CD1c-positive myeloid dendritic cell (primary cell): ENCODE measurements at regions not wholly inside any gene's neighbourhood (a gene's known extent, or its start where the extent isn't known, plus 50 kb on each side); places are given as distances from the start of the nearest gene placed in this dataset.

Experiments used
- DNase-seq: peaks from one replicate; pipeline ENCODE4 v3.0.0-alpha.2; 2016; ENCODE audit errors: extremely low spot score

DNA sequence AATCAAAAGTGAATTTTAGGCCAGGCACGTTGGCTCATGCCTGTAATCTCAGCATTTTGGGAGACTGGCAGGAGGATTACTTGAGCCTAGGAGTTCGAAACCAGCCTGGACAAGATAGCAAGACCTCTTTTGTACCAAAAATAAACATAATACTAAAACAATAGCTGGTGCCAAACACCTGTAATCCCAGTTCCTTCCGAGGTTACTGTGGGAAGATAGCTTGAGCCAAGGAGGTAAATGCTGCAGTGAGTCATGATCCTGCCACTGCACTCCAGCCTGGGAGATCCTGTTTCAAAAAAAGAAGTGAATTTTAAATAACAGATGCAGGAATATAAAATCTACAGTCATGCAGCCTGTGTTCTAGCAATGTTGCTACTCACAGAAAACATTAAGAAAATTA is 488.3 kb downstream of the PPARGC1A start:
- DNase-seq = no peak

DNA sequence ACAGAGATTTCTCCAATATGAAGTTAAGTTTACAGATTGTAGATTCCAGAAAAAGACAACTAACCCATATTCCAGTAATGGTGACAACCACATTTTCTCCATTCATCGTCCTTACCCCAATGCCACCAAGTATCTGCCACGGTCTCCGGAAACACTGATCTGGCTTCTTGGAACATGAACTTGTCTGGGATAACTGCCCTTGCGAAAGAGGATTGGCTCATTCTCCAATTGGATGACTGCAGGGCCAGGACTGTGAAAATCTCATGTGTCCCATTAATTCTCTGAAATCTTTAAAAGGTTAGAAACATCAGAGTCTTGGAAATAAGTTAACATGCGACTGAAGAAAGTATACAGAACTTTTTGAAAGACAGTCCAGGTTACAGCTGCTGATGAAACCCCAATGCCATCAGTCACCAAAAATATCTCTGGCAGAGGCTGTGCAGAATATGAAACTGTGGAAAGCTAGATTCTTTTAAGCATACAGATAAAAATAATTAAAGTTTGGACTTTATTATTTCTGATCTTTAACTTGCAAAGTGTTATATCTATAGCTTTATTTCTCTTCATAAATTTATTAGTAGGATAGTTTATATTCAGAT is 496.9 kb downstream of the PPARGC1A start:
- no peak for DNase-seq

DNA sequence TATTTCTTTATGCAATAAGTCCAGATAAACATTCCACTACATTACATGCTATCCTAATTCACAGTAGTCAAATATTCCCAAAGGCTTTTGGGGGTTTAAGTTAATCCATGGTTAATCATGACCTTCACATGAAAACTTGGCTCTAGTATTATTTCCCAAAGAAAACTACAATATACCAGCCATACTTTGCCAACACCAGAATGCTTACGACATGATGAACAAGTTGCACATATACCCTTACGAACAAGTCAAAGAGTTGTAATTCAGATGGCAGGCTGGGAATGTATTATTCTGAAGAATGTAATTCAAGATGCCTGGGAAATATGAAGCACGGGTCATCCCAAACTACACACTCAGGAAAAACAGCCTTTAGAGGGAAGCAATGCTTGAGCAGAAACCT is 499.6 kb downstream of the PPARGC1A start:
- DNase-seq = no peak

DNA sequence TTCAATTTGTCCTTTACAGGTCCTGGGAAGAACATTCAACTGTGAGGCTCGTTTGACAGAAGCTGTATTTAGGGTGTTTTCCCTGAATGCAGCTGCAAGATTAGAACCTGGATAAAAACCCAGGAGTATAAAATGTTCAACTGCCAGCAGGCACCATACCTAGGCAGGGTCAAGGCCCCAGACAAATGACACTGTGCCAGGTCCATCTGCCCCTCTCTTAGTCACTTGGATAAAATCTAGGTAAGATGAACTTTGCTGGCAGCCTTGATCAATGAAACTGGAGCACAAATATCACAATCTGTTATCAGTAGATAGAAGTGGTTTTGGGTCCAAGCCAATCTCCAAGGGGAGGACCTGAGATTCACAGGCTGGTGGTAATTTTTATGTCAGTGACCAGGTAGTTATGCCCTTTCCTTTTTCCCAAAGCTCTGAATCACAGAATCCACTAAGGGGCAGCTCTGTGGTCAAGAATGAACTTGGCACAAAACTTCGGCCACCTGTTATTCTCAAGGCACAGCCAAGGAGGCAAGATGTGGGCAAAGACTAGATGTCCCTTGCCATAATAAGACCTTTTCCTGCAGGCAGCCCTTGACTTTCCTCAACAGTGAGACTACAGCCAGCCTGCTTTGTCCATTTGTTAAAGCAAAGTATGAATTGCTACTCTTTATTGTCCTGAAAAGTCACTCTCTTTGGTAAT is 501.0 kb downstream of the PPARGC1A start:
- DNase-seq = no peak

DNA sequence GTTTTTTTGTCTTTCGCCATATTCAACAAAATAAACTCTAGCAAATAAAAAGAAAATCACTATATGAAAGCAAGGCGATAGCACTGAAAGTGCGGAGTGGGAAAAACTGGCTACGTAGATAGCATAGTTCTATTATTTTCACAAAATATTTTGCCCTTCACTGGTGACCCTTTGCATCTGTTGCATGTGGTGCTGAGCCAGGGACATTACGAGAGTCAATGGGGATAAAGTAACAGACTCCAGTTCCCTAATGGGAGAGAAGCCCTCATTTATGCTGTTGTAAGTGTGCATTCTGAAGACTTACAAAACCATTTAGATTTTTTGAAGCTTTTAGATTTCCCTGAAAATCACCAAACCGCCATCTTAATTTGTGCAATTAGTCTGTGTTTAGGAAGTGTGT is 501.6 kb downstream of the PPARGC1A start:
- no peak for DNase-seq

DNA sequence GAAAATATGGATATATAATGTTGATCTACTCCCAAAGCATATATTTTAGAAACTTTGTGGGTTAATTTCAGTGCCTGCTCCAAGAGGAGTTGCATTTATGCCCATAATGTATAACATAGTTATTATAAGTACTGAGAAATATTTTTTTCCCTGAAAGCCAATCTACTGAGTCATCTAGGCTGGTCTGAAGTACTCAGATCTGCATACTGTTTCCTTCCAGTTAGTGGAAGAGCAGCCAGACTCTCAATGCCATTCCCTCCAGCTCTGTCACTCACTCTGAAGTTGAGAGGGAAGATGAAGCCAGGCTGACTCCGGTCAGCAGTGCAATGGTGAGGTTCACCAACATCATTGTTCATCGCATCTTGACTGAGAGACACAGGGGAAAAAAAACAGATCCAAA is 505.1 kb downstream of the PPARGC1A start:
- no peak for DNase-seq

DNA sequence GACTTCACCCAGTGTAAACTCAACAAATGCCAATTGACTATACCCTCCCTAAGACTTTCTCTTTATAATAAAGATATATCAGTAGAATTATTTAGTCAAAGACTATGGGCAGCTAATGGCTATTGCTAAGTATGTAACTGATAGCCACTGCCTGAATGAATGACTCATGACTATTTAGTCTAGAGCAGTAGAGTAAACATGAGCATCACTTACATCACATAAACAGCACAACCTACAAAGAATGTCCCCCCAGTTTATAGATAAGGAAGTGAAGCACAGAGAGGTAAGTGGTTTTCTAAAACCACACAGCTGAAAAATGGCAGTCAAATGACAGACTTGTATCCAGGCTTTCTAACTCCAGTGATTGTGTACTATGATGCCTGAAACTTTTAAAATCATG is 507.0 kb downstream of the PPARGC1A start:
- DNase-seq = no peak

DNA sequence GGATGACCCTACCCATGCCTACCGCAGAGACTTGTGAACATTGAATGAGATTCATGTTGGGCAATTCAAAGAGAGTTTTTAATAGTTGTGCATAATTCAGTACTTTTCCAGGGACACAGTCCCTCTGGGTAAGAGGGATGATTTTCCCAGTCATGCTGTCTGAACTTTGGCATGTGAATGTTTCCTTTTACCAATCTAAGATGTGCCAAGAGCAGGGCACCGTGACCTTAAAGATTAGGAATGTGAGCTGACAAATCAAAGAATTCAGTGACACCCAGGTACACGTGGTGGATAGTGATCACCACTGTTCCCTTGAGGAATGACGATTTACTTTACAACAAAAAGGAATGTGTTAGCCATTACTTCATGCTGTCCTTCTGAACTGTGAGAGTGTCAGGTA is 515.6 kb downstream of the PPARGC1A start:
- DNase-seq = no peak

DNA sequence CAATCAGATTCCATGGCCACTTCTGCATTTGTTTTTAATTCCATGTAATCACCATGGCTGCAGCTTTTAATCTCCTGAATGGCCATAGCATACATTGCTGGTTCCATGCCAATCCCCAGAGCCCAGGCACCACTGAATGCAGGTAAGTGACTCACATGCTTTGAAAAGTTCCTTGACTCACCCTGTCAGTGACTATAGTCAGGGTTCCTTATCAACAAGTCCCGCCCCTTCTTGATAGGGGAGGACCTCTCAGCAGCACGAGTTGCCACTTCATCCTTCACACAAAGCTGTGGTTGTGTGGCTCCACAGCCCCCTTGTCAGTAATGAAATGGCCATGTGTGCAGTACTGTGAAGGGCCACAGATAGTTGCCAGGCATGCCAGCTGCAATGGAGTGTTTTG is 516.6 kb downstream of the PPARGC1A start:
- no peak for DNase-seq

DNA sequence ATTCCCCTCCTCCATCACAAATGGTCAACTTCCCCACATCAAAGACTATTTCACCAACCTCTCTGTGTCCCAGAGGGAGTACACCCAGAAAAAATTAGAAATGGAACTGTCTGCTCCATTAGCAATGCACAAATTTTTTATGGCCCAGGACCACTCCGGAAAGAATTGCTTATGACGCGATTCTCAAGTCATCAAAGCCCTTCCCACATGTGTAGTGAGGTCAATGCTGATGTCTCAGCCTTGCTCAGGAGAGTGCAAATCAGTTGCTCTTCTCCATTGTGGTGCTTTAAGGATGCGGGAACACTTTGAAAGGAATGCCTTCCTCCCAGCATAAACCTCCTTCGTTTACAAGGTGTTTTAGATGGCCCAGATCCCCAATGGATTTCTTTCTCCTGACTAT is 518.3 kb downstream of the PPARGC1A start:
- DNase-seq = no peak

DNA sequence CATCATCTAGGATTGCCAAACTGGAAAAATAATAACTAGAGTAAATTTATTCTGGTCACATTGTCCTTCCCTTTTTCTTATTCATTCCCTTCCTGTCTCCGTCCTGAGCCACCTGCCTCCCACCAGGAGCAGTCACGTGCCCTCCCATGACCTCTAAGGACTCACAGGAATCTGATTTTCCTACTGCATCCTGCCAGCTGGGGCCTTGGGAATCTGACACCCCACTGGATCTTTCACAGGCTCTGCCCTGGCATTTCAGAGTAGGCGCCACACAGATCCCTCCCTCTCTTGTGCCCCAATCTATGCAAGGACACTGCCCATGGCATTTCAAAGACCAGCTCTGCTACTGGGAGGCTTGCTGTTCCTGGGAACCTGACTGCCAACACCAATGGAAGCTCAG is 520.5 kb downstream of the PPARGC1A start:
- no peak for DNase-seq

DNA sequence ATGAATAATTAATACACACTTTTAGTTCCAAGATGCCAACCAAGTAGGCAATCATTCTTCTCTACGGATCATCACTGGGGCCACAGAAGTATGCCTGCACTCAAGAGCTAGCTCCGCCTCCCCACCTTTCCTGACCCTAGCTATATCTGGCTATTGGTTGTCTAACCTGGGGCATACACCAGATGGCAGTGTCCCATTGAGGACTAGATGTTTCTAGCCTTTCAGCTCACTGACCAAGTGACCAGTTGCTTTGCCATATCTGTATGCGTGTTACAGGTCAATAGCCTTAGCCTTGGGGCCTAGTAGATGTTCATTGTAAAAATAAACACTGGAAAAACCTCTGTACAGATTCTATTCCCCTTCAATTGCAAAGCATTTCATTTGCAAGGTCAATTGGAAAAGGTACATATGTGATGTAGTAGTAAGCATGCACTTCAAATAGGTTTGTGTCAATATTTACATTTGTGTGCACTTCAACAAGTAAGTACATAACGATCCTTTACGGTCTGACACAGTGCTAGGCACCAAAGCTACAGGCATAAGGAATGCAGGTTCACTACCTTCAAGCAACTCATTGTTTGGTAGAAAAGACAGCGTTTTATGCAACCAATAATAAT is 521.7 kb downstream of the PPARGC1A start:
- no peak for DNase-seq

DNA sequence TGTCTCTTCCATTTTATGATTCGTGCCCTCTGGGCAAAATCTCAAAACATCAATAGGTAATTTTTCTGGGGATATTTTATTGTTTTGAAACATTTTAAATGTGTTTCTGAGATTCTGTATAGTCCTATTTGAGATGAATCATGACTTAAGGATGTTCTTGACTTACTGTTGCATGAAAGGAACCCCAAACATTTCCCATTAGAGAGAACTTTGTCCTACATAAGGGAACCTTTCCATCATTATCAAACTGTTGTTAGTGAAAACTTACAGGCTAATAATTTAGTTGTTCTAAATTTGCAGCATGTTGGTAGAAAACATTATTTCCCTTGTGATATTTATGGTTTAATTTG is 523.3 kb downstream of the PPARGC1A start:
- DNase-seq = no peak

DNA sequence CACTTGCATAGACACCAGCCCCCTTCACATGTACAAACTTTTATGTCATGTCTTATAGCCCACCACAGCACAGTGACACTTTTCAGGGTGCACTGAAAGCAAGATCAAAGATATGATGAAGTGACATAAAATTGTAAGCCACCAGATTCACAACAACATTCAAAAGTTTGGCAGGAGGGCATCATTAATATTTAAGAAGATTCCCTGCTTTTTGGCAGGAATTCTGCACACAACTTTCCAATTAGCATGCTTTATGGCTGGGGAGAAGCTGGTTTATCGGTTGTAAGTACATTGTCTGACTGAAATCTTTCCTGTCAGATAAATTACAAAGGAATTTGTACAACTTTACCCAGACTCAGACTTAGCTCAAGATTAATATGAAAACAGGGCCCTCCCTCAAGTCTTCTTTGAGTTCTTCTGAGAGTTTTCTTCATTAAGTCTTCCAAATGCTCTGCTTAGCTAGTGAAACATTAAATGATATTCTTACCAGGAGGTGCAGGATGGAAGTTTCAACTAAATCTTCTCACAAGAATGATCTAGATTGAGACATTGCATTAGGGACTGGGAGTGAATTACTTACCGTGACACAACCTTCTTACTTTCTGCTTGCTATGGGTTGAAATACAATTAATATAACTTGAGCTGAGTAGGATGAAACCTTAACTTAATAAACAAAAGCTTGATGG is 523.8 kb downstream of the PPARGC1A start:
- DNase-seq = no peak

DNA sequence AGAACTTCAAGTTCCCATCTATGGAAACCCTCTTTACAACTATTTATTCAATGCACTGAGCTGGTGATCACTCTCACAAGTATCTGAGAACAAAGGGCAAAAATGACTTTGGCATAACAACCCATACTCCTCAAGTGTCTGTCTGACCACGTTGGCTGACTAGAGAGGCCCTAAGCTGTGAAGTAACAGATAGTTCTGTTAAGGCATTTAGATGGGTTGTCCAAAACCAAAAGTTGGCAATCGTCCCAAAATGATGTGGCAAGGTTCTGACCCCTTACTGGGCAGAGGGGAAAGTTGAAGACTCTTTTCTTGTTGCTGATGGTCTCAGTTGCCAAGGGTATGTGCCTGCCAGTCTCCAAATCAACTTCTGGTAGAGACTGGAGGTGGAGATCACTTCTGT is 524.8 kb downstream of the PPARGC1A start:
- DNase-seq = no peak

DNA sequence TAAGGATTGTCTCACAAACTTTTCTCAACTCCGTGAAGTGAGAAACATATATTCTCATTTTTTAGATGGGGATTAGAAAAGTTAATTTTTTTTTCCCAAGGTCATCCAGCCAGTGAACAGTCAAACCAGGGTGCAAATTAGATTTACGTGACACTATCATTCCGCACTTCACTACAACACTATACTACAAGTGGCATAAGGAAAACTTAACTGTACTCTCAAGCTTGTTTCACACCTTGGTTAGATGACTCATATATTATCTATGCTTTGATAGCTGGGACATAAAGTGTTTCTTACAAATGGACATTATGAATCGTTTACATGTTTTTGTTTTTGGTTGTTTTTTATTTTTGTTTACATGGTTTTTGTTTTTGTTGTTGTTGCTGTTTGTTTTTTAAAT is 525.7 kb downstream of the PPARGC1A start:
- no peak for DNase-seq

DNA sequence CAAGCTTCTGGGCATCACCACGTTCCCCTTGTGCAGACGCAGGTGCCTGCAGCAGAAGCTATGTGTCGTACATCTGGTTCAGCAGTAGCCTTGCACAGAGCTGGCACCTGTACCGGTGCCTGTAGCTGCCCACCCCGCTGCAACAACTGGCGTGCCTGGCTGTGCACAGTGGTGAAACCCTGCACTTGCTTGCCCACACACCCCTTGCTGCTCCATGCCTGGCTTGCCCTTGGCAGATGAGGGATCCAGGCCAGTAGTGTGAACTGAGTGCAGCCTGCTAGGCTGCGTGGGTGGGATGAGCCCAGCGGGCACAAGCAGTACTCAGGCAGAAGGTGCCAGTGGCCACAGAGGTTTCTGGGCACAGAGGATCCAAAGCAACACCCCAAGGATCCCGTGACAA is 528.4 kb downstream of the PPARGC1A start:
- DNase-seq = no peak

DNA sequence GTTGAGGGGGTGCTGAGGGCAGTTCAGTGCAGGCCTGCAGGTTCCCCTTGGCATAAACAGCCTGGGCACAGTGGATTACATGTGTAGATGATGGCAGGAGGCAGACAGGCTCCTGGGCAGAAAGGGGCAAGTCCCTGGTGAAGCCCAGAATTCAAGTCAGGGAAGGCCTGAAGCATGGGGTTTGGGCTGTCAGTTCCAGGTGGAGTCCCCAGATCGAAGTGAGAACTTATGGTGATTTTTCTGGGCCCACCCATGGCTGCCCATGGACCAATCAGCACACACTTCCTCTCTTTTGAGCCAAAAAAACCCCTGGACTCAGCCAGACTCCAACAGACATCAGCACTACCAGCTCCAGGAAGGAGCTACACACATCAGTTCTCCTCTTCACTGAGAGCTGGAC is 529.1 kb downstream of the PPARGC1A start:
- DNase-seq = no peak

DNA sequence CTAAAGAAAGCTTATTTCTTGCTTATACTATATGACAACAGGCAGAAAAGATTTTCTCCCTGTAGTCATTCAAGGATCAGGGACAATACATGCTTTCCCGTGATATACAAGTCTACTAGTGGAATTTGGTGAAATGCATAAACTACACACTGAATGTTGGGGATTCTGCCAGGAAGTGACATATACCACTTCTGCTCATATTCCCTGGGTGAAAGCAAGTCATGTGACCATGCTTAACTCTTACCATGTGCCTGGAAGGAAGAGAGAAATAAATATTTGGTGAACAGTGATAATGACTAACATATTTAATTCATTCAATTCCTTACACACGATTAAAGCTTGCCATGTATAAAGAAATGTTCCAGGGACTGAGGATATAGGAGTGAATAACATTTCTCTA is 534.6 kb downstream of the PPARGC1A start:
- no peak for DNase-seq

DNA sequence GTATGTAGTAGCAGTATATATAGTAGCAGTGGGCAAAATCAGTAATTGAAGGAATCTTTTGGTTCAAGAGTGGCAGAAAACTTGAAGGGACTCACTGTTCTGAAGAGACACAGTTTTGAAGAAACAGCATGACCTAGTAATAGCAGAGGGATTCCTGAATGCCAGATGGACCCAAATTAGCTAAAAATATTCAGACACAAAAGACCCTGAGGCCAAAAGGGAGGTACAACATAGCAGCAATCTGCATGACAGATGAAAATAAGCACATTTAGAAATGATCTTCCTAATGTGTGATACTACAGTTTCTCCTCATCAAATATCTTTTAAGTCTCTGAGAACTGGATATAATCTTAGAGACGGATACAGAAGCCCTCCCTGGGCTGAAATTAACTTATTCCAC is 536.6 kb downstream of the PPARGC1A start:
- DNase-seq = no peak

DNA sequence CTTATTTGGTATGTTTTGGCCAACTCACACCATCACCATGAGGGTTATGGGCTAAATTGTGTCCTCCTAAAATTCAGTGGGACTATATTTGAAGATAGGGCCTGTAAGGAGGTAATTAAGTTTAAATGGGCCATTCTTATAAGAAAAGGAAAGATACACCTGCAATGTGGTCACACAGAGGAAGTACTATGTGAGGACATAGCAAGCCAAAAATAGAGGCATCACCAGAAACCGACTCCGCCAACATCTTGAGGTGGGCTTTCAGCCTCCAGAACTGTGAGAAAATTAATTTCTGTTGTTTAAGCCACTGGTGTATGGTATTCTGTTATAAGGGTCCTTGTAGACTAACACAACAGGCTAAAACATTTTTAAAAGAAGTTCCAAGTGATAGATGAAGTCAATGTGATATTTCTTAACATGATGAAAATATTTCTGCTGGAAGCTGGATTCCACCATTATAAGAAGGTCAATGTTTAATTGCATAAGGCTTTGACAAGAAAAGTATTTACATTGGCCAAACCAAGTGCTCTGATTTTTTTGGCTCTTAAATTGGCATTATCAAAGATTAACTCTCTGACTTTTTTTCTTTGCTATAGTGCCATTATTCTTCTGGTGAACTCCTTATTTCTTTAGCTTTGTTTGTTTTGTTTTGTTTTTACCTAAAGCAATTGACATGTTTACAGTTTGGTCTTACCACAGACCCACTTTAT is 540.9 kb downstream of the PPARGC1A start:
- no peak for DNase-seq

DNA sequence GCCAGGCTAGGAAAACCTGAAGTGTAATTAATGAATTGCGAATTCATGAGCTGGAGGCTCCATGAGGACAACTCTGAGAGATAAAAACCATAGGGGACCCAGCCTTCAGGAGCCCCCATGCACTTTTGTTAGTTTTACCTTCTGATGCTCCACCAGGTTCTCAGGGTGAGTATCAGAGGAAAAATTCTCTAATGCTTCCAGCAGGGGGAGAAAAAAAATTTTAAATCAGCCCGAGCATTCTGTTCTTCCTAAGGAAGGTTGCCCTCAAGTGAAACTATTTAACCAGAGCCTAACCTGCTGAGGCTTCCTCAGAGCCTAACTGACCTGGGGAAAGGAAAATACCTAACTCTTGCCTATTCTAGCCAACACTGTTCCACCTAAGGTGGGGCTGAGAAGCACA is 552.6 kb downstream of the PPARGC1A start:
- no peak for DNase-seq
